Suprapubic skin (tissue), 4 donors: ENCODE measurements at regions not wholly inside any gene's neighbourhood (a gene's known extent, or its start where the extent isn't known, plus 50 kb on each side); places are given as distances from the start of the nearest gene placed in this dataset.

ENCODE experiments used
- CTCF ChIP-seq, 2 donors: fragments of 200-600 bp in 1 of 2; fragments of 450-650 bp in 1 of 2; sonication (generic) in 1 of 2; IDR thresholded peaks; one replicate each; pipeline ENCODE4 v1.5.1; 2016 to 2019; ENCODE audit warnings: antibody characterized with exemption in 2 of 2, mild to moderate bottlenecking in 1 of 2, moderate library complexity in 1 of 2
- POLR2A ChIP-seq, 2 donors: fragments of 450-650 bp; IDR thresholded peaks; one replicate each; pipeline ENCODE4 v1.6.1; 2017; ENCODE audit warnings: antibody characterized with exemption in 2 of 2, mild to moderate bottlenecking in 2 of 2, moderate library complexity in 2 of 2
- POLR2AphosphoS5 ChIP-seq, 3 donors: sonication (generic); formaldehyde crosslinking; IDR thresholded peaks; one replicate each; pipeline ENCODE4 v1.6.1; 2017; ENCODE audit warnings: antibody characterized with exemption in 3 of 3

DNA sequence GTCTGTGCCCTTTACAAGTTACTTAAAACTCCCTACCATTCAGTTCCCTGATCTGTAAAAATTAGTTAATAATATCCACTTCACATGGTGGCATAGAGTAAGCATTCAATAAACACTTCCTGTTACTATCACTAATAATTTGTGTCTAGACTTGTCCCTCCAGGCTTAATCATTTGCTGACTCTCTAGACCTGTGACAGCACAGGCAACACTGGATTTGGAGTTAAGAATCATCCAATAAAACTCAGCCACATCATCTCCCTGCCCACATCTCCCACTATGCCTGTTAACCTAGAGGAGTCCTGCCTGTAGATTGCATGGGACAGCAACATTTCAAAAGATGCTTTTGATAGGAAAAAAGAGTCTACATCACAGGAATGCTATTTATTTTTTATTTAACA is 564.6 kb downstream of the MFSD1 start:
- TF ChIP-seq CTCF (IDR thresholded peaks at IDR 0.05) (no peak), POLR2AphosphoS5 (IDR thresholded peaks at IDR 0.05) (no peak), POLR2A (IDR thresholded peaks at IDR 0.05) (no peak)
